Breast epithelium (tissue), 3 donors: ENCODE measurements at regions not wholly inside any gene's neighbourhood (a gene's known extent, or its start where the extent isn't known, plus 50 kb on each side); places are given as distances from the start of the nearest gene placed in this dataset.

Source experiments
- POLR2A ChIP-seq: fragments of 450-650 bp; IDR thresholded peaks from one replicate; pipeline ENCODE4 v1.6.1; 2016; ENCODE audit warnings: antibody characterized with exemption, mild to moderate bottlenecking, moderate library complexity
- TF ChIP-seq, protein P1 (sequence below), 3 donors: fragments of 450-650 bp; IDR thresholded peaks; one replicate each; pipeline ENCODE4 v1.5.1; 2016 to 2017; ENCODE audit warnings: antibody characterized with exemption in 3 of 3, mild to moderate bottlenecking in 3 of 3, moderate library complexity in 3 of 3

GRCh38 chr4:15299627-15300026, 128.2 kb upstream of the C1QTNF7 start:
- TF ChIP-seq, protein P1, sequence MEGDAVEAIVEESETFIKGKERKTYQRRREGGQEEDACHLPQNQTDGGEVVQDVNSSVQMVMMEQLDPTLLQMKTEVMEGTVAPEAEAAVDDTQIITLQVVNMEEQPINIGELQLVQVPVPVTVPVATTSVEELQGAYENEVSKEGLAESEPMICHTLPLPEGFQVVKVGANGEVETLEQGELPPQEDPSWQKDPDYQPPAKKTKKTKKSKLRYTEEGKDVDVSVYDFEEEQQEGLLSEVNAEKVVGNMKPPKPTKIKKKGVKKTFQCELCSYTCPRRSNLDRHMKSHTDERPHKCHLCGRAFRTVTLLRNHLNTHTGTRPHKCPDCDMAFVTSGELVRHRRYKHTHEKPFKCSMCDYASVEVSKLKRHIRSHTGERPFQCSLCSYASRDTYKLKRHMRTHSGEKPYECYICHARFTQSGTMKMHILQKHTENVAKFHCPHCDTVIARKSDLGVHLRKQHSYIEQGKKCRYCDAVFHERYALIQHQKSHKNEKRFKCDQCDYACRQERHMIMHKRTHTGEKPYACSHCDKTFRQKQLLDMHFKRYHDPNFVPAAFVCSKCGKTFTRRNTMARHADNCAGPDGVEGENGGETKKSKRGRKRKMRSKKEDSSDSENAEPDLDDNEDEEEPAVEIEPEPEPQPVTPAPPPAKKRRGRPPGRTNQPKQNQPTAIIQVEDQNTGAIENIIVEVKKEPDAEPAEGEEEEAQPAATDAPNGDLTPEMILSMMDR (IDR thresholded peaks at IDR 0.05), result no peak
- TF ChIP-seq POLR2A, result no peak
